Endothelial cell of umbilical vein (primary cell): ENCODE measurements at regions not wholly inside any gene's neighbourhood (a gene's known extent, or its start where the extent isn't known, plus 50 kb on each side); places are given as distances from the start of the nearest gene placed in this dataset.
"Not testable (repeated sequence)": the region's sequence is repeated elsewhere in the genome, so short reads cannot be mapped to it uniquely, and the experiment has no call there.

Experiments
- BruUV-seq: library from RNA; stranded (reverse); fragments of 400-500 nt; replicated peaks from 2 replicates; lab custom pipeline; 2021; lab: Mats Ljungman, UMichigan
- CTCF ChIA-PET: fragments of 300-600, 350-600 bp; sonication (Branson Sonifier 250); formaldehyde crosslinking; loops from one replicate; lab custom pipeline; 2021; ENCODE audit warnings: antibody characterized with exemption, inconsistent platforms; lab: Charles Lee
- POLR2A ChIA-PET: fragments of 300-600, 350-600 bp; sonication (Branson Sonifier 250); formaldehyde crosslinking; loops from one replicate; lab custom pipeline; 2021; ENCODE audit warnings: antibody characterized with exemption, inconsistent platforms; lab: Charles Lee
- DNase-seq: peaks from one replicate; pipeline ENCODE4 v3.0.0-alpha.2; 2011; ENCODE audit warnings: low read depth, low spot score
- FAIRE-seq: peaks from 2 replicates; lab custom pipeline; 2011; peaks lifted over from hg19 to GRCh38; lab: Jason Lieb, UNC
- H2AFZ ChIP-seq: 2 replicates; pipeline ENCODE4 v1.6.0; 2012; ENCODE audit warnings: low read depth, low read length, control low read depth, inconsistent platforms
- H3K27ac ChIP-seq: 2 replicates; pipeline ENCODE4 v1.5.1; 2011; ENCODE audit warnings: low read depth, mild to moderate bottlenecking, control low read depth, low read length, moderate library complexity; ENCODE audit not compliant: insufficient read depth
- H3K27me3 ChIP-seq, 2 experiments: 2 replicates each; pipeline versions ENCODE4 v1.6.0 to v1.6.1; 2011; ENCODE audit warnings: low read length in 2 of 2, mixed read lengths in 1 of 2; ENCODE audit not compliant: control insufficient read depth in 2 of 2, insufficient read depth in 2 of 2
- H3K36me3 ChIP-seq, 2 experiments: 2 replicates in 1 of 2; 3 replicates in 1 of 2; pipeline ENCODE4 v1.5.1; 2011; ENCODE audit warnings: low read length in 2 of 2, mild to moderate bottlenecking in 1 of 2, moderate library complexity in 1 of 2; ENCODE audit not compliant: control insufficient read depth in 2 of 2, insufficient read depth in 2 of 2; ENCODE audit errors: extremely low read depth in 1 of 2
- H3K4me1 ChIP-seq: 3 replicates; pipeline ENCODE4 v1.5.1; 2011; ENCODE audit warnings: mild to moderate bottlenecking, low read length; ENCODE audit not compliant: control insufficient read depth, insufficient read depth; ENCODE audit errors: extremely low read depth
- H3K4me2 ChIP-seq: 2 replicates; pipeline ENCODE4 v1.6.1; 2011; ENCODE audit warnings: low read length, control low read depth, mixed read lengths; ENCODE audit not compliant: insufficient read depth
- H3K4me3 ChIP-seq, 3 experiments: fragments of 200-600 bp in 1 of 3; sonication (generic), shearing (Covaris generic) in 1 of 3; replicated peaks in 1 of 3; 2 replicates each; pipeline ENCODE4 v1.5.1; 2011 to 2016; ENCODE audit warnings: control low read depth in 3 of 3, low read length in 3 of 3, mild to moderate bottlenecking in 2 of 3, inconsistent platforms in 1 of 3, low read depth in 1 of 3, moderate library complexity in 1 of 3; ENCODE audit not compliant: insufficient read depth in 1 of 3
- H3K79me2 ChIP-seq: 2 replicates; pipeline ENCODE4 v1.6.0; 2012; ENCODE audit warnings: low read length, inconsistent platforms; ENCODE audit not compliant: control insufficient read depth, insufficient read depth
- H3K9ac ChIP-seq: replicated peaks from 2 replicates; pipeline ENCODE3; 2011; ENCODE audit warnings: low read length, control low read depth; ENCODE audit not compliant: insufficient read depth; ENCODE audit errors: extremely low read depth
- H3K9me1 ChIP-seq: replicated peaks from 3 replicates; pipeline ENCODE4 v1.6.0; 2011; ENCODE audit warnings: mild to moderate bottlenecking, low read length; ENCODE audit not compliant: control insufficient read depth, insufficient read depth; ENCODE audit errors: extremely low read depth
- H3K9me3 ChIP-seq: replicated peaks from 2 replicates; pipeline ENCODE4 v1.5.1; 2012; ENCODE audit warnings: low read length, inconsistent platforms; ENCODE audit not compliant: control insufficient read depth, insufficient read depth
- H4K20me1 ChIP-seq: replicated peaks from 2 replicates; pipeline ENCODE3; 2011; ENCODE audit warnings: mild to moderate bottlenecking, low read length; ENCODE audit not compliant: control insufficient read depth, insufficient read depth; ENCODE audit errors: extremely low read depth
- FOS ChIP-seq: IDR thresholded peaks from 2 replicates; pipeline ENCODE4 v1.6.1; 2011; ENCODE audit warnings: mild to moderate bottlenecking, low read length, moderate library complexity, borderline replicate concordance; ENCODE audit not compliant: insufficient read depth
- JUN ChIP-seq: IDR thresholded peaks from 2 replicates; pipeline ENCODE4 v1.6.1; 2011; ENCODE audit warnings: borderline replicate concordance, low read depth; ENCODE audit not compliant: insufficient read length, insufficient read depth
- dilution Hi-C: fragments of 300-500 bp; cut with MboI; formaldehyde crosslinking; loops from one replicate; pipeline ENCODE4 v1.15.0; 2019; ENCODE audit warnings: low sequenced_read_pairs; ENCODE audit not compliant: extremely low pct_ligation_motif_present
- intact Hi-C: fragments of 100-400 bp; cut with micrococcal nuclease; formaldehyde crosslinking; loops from one replicate; pipeline ENCODE4 v1.10.0; 2022

DNA sequence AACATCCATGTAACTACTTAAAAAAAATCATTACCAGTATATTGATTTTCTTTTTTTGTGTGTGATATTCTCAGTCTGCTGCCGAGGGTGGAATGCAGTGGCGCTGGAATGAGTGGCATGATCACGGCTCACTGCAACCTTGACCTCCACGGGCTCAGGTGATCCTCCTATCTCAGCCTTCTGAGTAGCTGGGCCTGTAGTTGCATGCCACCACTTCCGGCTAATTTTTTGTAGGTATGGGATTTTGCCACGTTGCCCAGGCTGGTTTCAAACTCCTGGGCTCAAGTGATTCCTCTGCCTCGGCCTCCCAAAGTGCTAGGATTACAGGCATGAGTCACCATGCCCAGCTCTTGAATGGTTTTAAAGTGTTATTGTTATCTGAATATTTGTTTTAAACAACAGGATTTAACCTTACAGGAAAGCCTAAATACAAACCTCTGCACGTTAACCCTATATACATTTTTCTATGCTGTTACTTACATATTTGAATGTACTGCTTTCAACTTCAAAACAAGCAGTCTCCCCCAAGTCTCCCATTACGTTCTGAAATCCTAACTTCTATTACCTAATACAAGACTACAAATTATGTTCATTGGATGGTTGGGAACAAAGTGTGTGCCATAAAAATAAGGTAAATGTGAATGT, 61.7 kb downstream of the KPNA2 start:
- no peak for DNase-seq
- FAIRE-seq, result peak; percentile 18
- H3K9me3 ChIP-seq, result no peaks in the 10 kb centered on the region
- H3K27me3 ChIP-seq, result no peaks in the 10 kb centered on the region
- H3K4me2 ChIP-seq, result no peak overlapping the region
- no peak overlapping the region for H2AFZ ChIP-seq
- BruUV-seq, result no TSS peak
- H3K9ac ChIP-seq, result no peak overlapping the region
- no peak overlapping the region for H3K27ac ChIP-seq
- peak; percentile 7 for TF ChIP-seq FOS
- TF ChIP-seq JUN, result no peak
- H4K20me1 ChIP-seq, result no peaks in the 10 kb centered on the region
- dilution Hi-C loops (no loop called here), intact Hi-C loops (no loop called here)
- H3K4me3 ChIP-seq, result no peak overlapping the region
- H3K9me1 ChIP-seq, result no peaks in the 10 kb centered on the region
- no peaks in the 10 kb centered on the region for H3K79me2 ChIP-seq
- ChIA-PET CTCF (interaction anchor here (1.2 kb wide), 1 partner anchor 44 kb away, joined by 3 read pairs; no protein-coding TSS in a partner anchor), POLR2A (no interaction called here)
- no peaks in the 10 kb centered on the region for H3K4me1 ChIP-seq
- H3K36me3 ChIP-seq, result no peaks in the 10 kb centered on the region

DNA sequence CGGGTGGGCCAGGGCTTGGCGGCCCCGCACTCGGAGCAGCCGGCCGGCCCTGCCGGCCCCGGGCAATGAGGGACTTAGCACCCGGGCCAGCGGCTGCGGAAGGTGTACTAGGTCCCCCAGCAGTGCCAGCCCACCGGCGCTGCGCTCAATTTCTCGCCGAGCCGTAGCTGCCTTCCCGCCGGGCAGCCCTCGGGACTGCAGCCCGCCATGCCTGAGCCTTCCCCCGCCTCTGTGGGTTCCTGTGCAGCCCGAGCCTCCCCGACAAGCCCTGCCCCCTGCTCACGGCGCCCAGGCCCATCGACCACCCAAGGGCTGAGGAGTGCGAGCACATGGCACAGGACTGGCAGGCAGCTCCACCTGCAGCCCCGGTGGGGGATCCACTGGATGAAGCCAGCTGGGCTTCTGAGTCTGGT, 63.8 kb downstream of the KPNA2 start:
- H3K4me3 ChIP-seq, H3K9ac ChIP-seq, H3K27me3 ChIP-seq, H3K36me3 ChIP-seq, FAIRE-seq, DNase-seq, H3K9me3 ChIP-seq, intact Hi-C loops, H2AFZ ChIP-seq, POLR2A ChIA-PET, H3K27ac ChIP-seq, H3K79me2 ChIP-seq, H4K20me1 ChIP-seq, BruUV-seq, H3K4me1 ChIP-seq, H3K4me2 ChIP-seq, dilution Hi-C loops, H3K9me1 ChIP-seq: not testable (repeated sequence)
- CTCF ChIA-PET, result interaction anchor here (1.5 kb wide), 1 partner anchor 19 kb away, joined by 3 read pairs; no protein-coding TSS in a partner anchor
